GM18519 (cell line): ENCODE measurements at regions not wholly inside any gene's neighbourhood (a gene's known extent, or its start where the extent isn't known, plus 50 kb on each side); places are given as distances from the start of the nearest gene placed in this dataset.
"Not testable (repeated sequence)": the region's sequence is repeated elsewhere in the genome, so short reads cannot be mapped to it uniquely, and the experiment has no call there.

ENCODE experiments used
- ATAC-seq: cut with Tn5 transposase; IDR thresholded peaks from one replicate; pipeline ENCODE4 v1.9.1; 2021; ENCODE audit warnings: mild to moderate bottlenecking, moderate library complexity; ENCODE audit not compliant: unreplicated experiment, low FRiP score

- no peak for ATAC-seq
Measured at GRCh38 chr4:4670869-4671268, 129.0 kb upstream of the STX18 start.

- no peak for ATAC-seq
Measured at GRCh38 chr4:4668355-4669210, 126.7 kb upstream of the STX18 start.

DNA sequence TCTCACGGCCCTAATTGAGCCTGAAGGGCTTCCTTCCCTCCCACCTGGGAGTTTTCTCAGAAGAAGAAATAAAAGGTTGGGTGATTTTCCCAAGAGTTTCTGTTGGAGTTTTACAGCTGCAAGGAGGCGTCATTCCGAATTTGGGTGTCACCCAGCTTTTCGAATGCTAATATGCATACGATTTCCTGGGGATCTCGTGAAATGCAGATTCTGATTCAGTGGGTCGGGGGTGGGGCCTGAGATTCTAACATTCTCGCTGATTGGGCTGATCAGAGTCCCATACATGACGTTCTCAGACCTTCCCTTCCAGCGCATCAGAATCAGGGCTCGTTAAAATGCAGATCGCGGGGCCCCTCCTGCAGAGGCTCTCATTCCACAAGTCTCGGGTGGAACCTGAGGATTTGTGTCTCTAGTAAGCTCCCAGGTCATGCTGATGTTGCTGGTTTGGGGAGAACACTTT lies 125.8 kb upstream of the STX18 start:
- no peak for ATAC-seq

- ATAC-seq = no peak
Measured at GRCh38 chr4:4666693-4667621, 125.1 kb upstream of the STX18 start.

DNA sequence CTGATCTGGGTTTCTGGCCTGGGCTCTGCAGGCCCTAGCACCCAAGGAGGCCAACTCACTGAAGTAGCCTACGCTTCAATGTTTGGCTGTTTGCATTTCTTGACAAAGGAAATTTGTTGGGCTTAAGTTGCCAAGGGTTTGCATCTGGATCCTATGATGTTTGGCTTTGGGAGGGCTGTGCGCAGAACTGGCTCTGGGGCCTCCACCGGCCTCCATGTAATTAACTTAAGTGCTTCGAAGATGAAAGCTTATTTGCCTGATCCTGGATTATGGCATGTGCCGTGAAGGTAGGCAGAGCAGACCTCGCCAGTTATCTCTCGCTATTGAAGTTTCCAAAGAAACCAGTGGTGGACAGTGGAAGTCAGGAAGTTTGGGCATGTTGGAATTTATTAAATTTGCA lies 124.3 kb upstream of the STX18 start:
- no peak for ATAC-seq

- no peak for ATAC-seq
Measured at GRCh38 chr4:4664234-4664633, 122.4 kb upstream of the STX18 start.

- ATAC-seq = no peak
Measured at GRCh38 chr4:4663028-4663427, 121.2 kb upstream of the STX18 start.

GRCh38 chr4:4662230-4662629 lies 120.4 kb upstream of the STX18 start:
- ATAC-seq = no peak

DNA sequence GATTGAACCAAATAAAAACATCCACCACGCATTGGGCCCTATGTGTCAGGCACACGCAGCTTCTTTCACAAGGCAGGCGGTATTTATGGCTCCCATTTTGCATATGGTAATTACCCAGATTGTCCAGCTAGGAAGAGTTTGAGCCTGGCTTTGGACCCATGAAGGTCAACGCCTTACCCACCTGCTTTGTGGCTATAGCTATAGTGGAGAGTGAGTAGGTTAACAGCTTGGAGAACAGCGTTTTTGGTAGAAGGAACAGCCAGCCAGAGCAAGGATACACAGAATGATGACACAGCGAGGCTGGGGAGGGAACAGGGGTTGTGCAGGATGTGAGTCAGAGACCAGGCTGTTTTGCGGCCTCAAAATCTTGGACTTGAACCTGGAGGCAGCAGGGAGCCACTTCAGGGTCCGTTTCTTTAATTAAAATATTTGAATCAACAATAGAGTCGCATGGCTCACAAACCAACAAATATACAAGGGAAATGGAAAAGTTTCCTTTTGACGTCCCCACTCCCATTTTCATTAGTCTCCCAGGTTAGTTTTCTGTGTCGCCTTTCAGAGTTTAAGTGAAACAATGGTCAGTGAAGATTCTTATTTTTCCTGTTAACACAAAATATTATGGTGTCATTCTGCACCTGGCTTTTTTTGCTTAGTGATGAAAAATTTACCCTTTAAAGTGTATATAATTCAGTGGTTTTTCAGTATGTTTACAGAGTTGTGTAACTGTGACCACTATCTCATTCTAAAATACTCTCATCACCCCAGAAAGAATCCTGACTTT lies 118.2 kb upstream of the STX18 start:
- ATAC-seq = no peak

DNA sequence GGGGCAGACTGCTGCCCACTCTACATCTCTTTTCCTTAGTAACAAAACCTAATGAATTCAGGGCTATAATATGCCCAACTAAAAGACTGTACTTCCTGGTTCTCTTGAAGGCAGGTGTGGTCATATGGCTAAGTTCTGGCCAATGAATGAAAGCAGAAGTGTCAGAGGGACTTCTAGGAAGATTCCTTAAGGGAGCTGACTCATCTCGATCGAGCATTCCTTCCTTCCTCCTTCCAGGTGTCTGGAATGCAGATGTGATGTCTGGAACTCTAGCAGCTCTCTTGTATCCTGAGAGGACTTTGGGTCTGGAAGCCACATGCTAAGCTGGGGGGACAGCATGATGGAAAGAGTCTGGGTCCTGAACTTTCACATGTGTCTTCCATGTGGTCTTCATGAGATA lies 116.2 kb upstream of the STX18 start:
- no peak for ATAC-seq

- ATAC-seq = no peak
Measured at GRCh38 chr4:4656977-4657376, 115.1 kb upstream of the STX18 start.

DNA sequence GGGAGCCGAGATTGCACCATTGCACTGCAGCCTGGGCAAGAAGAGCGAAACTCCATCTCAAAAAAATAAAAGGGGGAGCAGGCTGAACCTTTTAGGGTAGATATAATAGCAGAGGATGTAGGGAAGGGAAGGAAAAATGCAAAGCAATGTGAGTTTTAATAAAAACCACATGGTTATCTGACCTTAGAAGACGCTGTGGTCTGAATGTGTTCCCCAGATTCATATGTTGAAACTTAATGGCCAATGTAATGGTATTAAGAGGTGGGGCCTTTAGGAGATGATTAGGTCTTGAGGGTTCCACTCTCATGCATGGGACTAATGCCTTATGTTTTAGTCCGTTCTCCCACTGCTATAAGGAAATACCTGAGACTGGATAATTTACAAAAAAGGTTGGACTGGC lies 114.1 kb upstream of the STX18 start:
- ATAC-seq = no peak

DNA sequence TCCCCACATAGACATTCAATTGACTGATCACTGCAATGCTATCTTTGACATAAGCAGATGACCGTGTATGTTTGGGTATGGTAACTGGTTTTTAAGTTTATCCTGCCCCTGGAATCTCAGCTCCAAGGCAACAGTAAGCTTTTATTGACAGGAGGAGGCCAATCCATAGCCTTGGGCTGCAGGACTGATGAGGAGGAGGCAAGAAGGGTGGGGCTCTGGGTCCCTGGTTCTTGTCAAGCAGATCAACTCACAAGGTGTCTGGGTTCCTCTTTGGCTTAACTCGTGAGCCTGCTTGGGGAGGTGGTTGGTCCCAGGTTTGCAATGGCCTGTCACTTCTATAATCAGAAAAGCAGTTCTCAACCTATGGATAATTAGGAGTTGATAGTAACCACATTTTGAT lies 113.2 kb upstream of the STX18 start:
- no peak for ATAC-seq

DNA sequence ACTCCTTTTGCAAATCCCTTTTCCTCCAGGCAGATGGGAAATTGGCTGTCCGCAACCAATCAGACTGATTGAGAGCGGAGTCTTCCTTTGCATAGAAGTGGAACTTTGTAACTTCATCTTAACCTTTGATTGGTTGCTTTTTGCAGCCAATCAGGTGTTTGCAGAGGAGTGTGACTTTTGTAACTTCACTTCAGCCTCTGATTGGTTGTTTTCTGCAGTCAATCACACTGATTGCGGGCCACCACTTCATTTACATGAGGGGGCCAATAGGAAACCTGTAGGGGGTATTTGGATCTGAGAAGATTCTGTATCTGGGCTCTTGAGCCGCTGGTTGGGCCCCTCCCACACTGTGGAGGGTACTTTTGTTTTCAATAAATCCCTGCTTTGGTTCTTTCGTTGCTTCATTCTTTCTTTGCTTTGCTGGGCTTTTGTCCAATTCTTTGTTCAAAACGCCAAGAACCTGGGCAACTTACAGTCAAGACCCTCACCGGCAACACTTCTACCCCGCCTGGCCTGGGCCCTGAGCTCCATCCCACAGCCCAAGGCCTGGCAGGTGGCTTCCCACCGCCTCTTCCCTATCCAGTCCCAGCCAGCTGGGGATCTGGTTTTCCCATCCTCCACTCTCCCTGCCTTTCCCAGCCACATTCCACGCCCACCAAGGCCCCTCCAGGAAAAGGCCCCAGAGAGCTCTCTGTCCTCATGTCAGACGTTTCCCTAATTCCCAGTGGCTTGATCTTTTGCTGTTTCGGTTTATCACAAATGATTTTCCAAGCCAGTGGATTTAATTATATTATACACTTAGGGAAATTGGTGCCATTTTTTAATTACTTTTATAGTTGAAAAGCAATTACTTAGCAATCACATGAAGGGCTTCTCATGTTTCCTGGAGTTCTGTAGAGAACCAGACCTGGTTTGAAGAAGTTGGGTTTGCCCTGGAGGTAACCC lies 110.2 kb upstream of the STX18 start:
- ATAC-seq = no peak

GRCh38 chr4:4647041-4647440 lies 105.2 kb upstream of the STX18 start:
- no peak for ATAC-seq

- no peak for ATAC-seq
Measured at GRCh38 chr4:4645743-4646142, 103.9 kb upstream of the STX18 start.

DNA sequence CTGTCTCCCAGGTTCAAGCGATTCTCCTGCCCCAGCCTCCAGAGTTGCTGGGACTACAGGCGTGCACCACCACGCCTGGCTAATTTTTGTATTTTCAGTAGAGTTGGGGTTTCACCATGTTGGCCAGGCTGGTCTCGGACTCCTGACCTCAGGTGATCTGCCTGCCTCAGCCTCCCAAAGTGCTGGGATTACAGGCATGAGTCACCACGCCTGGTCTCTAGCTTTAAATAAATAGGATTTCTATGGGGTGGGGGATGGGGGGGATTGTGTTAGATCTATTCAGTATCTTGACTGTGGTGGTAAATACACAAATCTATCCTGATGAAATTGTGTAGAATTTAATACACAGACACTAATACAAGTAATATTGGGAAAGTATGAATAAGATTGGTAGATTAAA lies 102.4 kb upstream of the STX18 start:
- ATAC-seq = not testable (repeated sequence)

DNA sequence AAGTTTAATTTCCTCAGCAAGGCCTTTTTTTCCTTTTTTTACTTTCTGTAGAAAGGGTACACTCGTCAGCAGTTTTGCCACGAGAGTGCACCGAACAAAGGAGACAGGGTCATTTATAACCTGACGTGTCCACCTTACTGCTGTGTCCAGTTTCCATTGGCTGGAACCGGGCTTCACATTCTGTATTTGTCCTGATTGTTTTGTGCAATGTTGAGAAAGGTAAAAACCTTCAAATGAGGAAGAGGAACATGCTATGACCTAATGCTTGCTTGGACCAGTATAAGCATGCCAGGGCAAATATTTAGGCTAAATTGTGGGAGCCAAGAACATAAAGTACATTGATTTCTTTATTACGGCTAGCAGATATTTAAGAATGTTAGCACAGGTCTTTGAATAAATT lies 101.9 kb upstream of the STX18 start:
- not testable (repeated sequence) for ATAC-seq

DNA sequence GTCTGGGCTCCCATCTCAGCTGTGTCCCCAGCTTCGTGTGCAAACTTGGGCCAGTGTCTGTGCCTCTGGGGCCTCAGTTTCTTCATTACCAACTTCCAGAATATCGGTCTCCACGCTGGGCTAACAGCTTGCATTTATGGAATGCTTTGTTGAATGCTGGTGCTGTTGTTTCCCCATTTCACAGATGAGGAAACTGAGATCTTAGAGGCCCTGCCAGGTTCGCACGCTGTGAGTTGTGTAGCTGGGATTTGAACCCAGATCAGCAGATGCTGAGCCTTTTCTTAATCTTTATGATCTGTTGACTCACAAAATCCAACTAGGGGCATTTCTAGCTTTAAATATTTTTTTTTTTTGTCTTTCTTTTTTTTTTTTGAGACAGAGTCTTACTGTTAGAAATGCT lies 101.5 kb upstream of the STX18 start:
- ATAC-seq = no peak
